ENCODE measurements at regions not wholly inside any gene's neighbourhood (a gene's known extent, or its start where the extent isn't known, plus 50 kb on each side); places are given as distances from the start of the nearest gene placed in this dataset.

DNA sequence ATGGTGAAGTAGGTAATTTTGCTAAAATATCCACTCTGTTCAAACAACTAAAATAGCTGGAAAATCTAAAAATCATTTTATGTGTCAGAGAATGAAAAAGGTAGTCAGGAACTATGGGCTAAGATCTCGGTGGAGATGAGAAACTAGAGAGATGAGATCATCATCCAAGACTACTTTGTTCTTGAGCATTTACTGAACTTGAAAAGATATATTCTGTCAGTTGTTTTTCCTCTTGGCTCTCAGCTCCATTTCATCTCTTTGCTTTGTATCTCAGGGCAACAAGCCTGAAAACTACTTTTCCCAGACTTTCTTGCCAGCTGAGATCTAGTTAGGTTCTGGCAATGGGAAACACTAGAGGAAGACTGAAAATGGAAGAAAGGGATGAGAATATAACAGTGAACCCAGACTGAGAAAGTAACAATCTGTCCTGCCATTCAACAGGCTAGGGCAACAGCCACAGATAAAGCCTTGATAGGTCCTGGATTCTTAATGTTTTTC is 346.2 kb upstream of the MEX3C start:
- DNase-seq (ENCODE audit: low spot score) = no peak
- Histone ChIP-seq H3K27me3 (no peaks in the 10 kb centered on the region), H3K4me3 (no peak overlapping the region), H3K9me3 (no peaks in the 10 kb centered on the region), H3K36me3 (no peaks in the 10 kb centered on the region), H3K4me1 (no peaks in the 10 kb centered on the region), H3K27ac (no peak overlapping the region)
- no peak for TF ChIP-seq CTCF (IDR thresholded peaks at IDR 0.05)

- Histone ChIP-seq H3K4me3 (no peak overlapping the region), H3K9me3 (no peaks in the 10 kb centered on the region), H3K4me1 (no peaks in the 10 kb centered on the region), H3K27ac (no peak overlapping the region), H3K27me3 (no peaks in the 10 kb centered on the region), H3K36me3 (no peaks in the 10 kb centered on the region)
- TF ChIP-seq CTCF (IDR thresholded peaks at IDR 0.05) = no peak
- DNase-seq (ENCODE audit: low spot score) = no peak
These were observed 348.0 kb upstream of the MEX3C start for GRCh38 chr18:51545446-51545845.

GRCh38 chr18:51559198-51559901 is 361.9 kb upstream of the MEX3C start:
- Histone ChIP-seq H3K9me3 (peaks cover 0 to 4% of the 10 kb centered on the region in 2 donors), H3K36me3 (no peaks in the 10 kb centered on the region), H3K4me1 (no peaks in the 10 kb centered on the region), H3K27ac (no peak overlapping the region), H3K27me3 (no peaks in the 10 kb centered on the region), H3K4me3 (no peak overlapping the region)
- no peak for DNase-seq (ENCODE audit: low spot score)
- no peak for TF ChIP-seq CTCF (IDR thresholded peaks at IDR 0.05)

DNA sequence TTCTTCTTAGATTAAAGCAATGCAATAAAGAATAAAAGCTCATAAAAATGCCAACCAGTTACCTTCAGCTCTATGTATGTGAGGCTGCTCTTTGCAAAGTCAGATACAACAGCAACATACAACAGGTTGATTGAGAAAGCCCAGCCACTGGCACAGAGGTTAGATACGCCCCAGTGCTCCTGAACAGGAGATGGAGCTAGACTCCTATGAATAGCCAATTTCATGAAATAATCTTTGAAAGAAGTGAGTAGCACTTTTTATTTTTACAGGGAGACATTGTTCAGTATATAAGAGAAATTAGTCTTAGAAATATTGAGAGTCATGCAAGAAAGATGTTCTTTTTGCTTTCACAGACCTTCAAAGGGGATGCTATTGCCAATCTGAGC is 362.4 kb upstream of the MEX3C start:
- DNase-seq (ENCODE audit: low spot score) = no peak
- Histone ChIP-seq H3K4me1 (no peaks in the 10 kb centered on the region), H3K27me3 (no peaks in the 10 kb centered on the region), H3K9me3 (no peaks in the 10 kb centered on the region), H3K4me3 (no peak overlapping the region), H3K27ac (no peak overlapping the region), H3K36me3 (no peaks in the 10 kb centered on the region)
- no peak for TF ChIP-seq CTCF (IDR thresholded peaks at IDR 0.05)

- no peaks in the 10 kb centered on the region for H3K4me1 ChIP-seq
- no peaks in the 10 kb centered on the region for H3K9me3 ChIP-seq
- DNase-seq (ENCODE audit: low spot score) = no peak
- H3K27me3 ChIP-seq = no peaks in the 10 kb centered on the region
- H3K36me3 ChIP-seq = no peaks in the 10 kb centered on the region
- no peak for TF ChIP-seq CTCF (IDR thresholded peaks at IDR 0.05)
- H3K4me3 ChIP-seq = no peak overlapping the region
- no peak overlapping the region for H3K27ac ChIP-seq
These were observed 364.3 kb upstream of the MEX3C start for GRCh38 chr18:51561821-51562220.

DNA sequence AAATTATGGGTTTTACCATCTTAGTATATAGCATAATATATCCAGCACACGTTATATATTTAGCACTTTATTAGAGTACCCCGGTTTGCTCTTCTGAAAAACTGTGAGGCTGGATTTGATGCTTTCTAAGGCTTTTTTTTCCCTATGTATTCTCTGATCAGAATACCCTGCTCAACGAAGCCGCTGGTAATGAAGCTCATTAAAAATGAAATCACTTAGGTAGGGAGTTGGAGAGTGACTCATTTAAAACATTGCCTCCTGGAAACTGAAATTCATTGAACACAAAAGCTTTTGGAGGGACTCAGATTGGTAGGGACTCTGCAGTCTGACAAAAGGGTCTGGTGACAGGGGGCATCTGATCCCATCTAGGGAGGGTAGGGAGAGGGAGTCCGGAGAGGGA is 365.4 kb upstream of the MEX3C start:
- TF ChIP-seq CTCF (IDR thresholded peaks at IDR 0.05) = no peak

More for the DNA sequence above, 365.4 kb upstream of the MEX3C start:
- H3K27ac ChIP-seq = no peak overlapping the region
- no peaks in the 10 kb centered on the region for H3K9me3 ChIP-seq
- no peak overlapping the region for H3K4me3 ChIP-seq
- H3K36me3 ChIP-seq = no peaks in the 10 kb centered on the region
- no peaks in the 10 kb centered on the region for H3K4me1 ChIP-seq
- DNase-seq (ENCODE audit: low spot score) = no peak
- H3K27me3 ChIP-seq = no peaks in the 10 kb centered on the region
